Tibial nerve (tissue), 4 donors: ENCODE measurements at regions not wholly inside any gene's neighbourhood (a gene's known extent, or its start where the extent isn't known, plus 50 kb on each side); places are given as distances from the start of the nearest gene placed in this dataset.

Source experiments
- CTCF ChIP-seq, 5 experiments: fragments of 200-600 bp in 3 of 5; fragments of 450-650 bp in 2 of 5; sonication (generic) in 3 of 5; IDR thresholded peaks; one replicate each; pipeline ENCODE4 v1.5.1; 2016 to 2019; ENCODE audit warnings: antibody characterized with exemption in 5 of 5, mild to moderate bottlenecking in 3 of 5, moderate library complexity in 2 of 5
- EP300 ChIP-seq, 2 donors: sonication (generic); formaldehyde crosslinking; IDR thresholded peaks; one replicate each; pipeline ENCODE4 v1.6.1; 2017; ENCODE audit warnings: antibody characterized with exemption in 2 of 2, mild to moderate bottlenecking in 1 of 2
- POLR2A ChIP-seq, 2 donors: fragments of 450-650 bp; IDR thresholded peaks; one replicate each; pipeline ENCODE4 v1.6.1; 2017; ENCODE audit warnings: antibody characterized with exemption in 2 of 2, mild to moderate bottlenecking in 2 of 2, moderate library complexity in 2 of 2

GRCh38 chr3:167885277-167885676 is 149.8 kb downstream of the SERPINI1 start:
- TF ChIP-seq CTCF (IDR thresholded peaks at IDR 0.05) (no peak), POLR2A (IDR thresholded peaks at IDR 0.05) (no peak), EP300 (IDR thresholded peaks at IDR 0.05) (no peak)
